ENCODE measurements at regions not wholly inside any gene's neighbourhood (a gene's known extent, or its start where the extent isn't known, plus 50 kb on each side); places are given as distances from the start of the nearest gene placed in this dataset.

- peak; percentile 41 to 83 for DNase-seq (ENCODE audit: low spot score in 2 of 2)
Measured at GRCh38 chr6:10465629-10466499, 51.0 kb upstream of the TFAP2A start.

More at GRCh38 chr6:10465629-10466499, 51.0 kb upstream of the TFAP2A start:
- in situ Hi-C loops (cut with MboI; ENCODE audit: low sequenced_read_pairs) = no loop called here
- H3K36me3 ChIP-seq (replicated peaks) = no peaks in the 10 kb centered on the region
- H3K4me1 ChIP-seq = peaks cover 11% of the 10 kb centered on the region
- no peak overlapping the region for H3K4me3 ChIP-seq
- H3K27me3 ChIP-seq (ENCODE audit: low read depth) = no peaks in the 10 kb centered on the region
- no peaks in the 10 kb centered on the region; the same call in 1 of the 2 replicates for H3K9me3 ChIP-seq
